ENCODE measurements at regions not wholly inside any gene's neighbourhood (a gene's known extent, or its start where the extent isn't known, plus 50 kb on each side); places are given as distances from the start of the nearest gene placed in this dataset.
"Not testable (repeated sequence)": the region's sequence is repeated elsewhere in the genome, so short reads cannot be mapped to it uniquely, and the experiment has no call there.

- DNase-seq (ENCODE audit: low spot score); intact Hi-C loops (cut with DNase I): not testable (repeated sequence)
Measured at GRCh38 chr9:724461-724860, 117.0 kb upstream of the DMRT1 start.

- intact Hi-C loops (cut with DNase I) = no loop called here
- DNase-seq (ENCODE audit: low spot score) = no peak
Measured at GRCh38 chr9:726005-726404, 115.5 kb upstream of the DMRT1 start.

- no peak for DNase-seq (ENCODE audit: low spot score)
- intact Hi-C loops (cut with DNase I) = no loop called here
Measured at GRCh38 chr9:727767-728166, 113.7 kb upstream of the DMRT1 start.

- DNase-seq (ENCODE audit: low spot score) = no peak
- intact Hi-C loops (cut with DNase I) = no loop called here
Measured at GRCh38 chr9:728535-728934, 113.0 kb upstream of the DMRT1 start.

- intact Hi-C loops (cut with DNase I) = no loop called here
- no peak for DNase-seq (ENCODE audit: low spot score)
Measured at GRCh38 chr9:731474-731873, 110.0 kb upstream of the DMRT1 start.

GRCh38 chr9:734831-735511 lies 106.5 kb upstream of the DMRT1 start:
- intact Hi-C loops (cut with DNase I) = loop anchor here (5.0 kb wide), 1 partner anchor 38 kb away; no protein-coding TSS in a partner anchor
- DNase-seq (ENCODE audit: low spot score) = no peak

- intact Hi-C loops (cut with DNase I) = loop anchor here (5.0 kb wide), 1 partner anchor 40 kb away; no protein-coding TSS in a partner anchor
- no peak for DNase-seq (ENCODE audit: low spot score)
Measured at GRCh38 chr9:737400-738120, 103.9 kb upstream of the DMRT1 start.

GRCh38 chr9:738209-738915 lies 103.1 kb upstream of the DMRT1 start:
- DNase-seq (ENCODE audit: low spot score) = peak; percentile 81
- intact Hi-C loops (cut with DNase I) = loop anchor here (5.0 kb wide), 1 partner anchor 41 kb away; no protein-coding TSS in a partner anchor

- intact Hi-C loops (cut with DNase I) = loop anchor here (5.0 kb wide), 1 partner anchor 42 kb away; no protein-coding TSS in a partner anchor
- DNase-seq (ENCODE audit: low spot score) = no peak
Measured at GRCh38 chr9:739362-739761, 102.1 kb upstream of the DMRT1 start.

- intact Hi-C loops (cut with DNase I) = no loop called here
- no peak for DNase-seq (ENCODE audit: low spot score)
Measured at GRCh38 chr9:740221-740620, 101.3 kb upstream of the DMRT1 start.

- intact Hi-C loops (cut with DNase I) = no loop called here
- no peak for DNase-seq (ENCODE audit: low spot score)
Measured at GRCh38 chr9:742104-742503, 99.4 kb upstream of the DMRT1 start.

- DNase-seq (ENCODE audit: low spot score) = no peak
- intact Hi-C loops (cut with DNase I) = no loop called here
Measured at GRCh38 chr9:742914-743589, 98.4 kb upstream of the DMRT1 start.

GRCh38 chr9:744046-744712 lies 97.3 kb upstream of the DMRT1 start:
- intact Hi-C loops (cut with DNase I) = no loop called here
- no peak for DNase-seq (ENCODE audit: low spot score)

- peak; percentile 82 for DNase-seq (ENCODE audit: low spot score)
- intact Hi-C loops (cut with DNase I) = no loop called here
Measured at GRCh38 chr9:744790-745484, 96.6 kb upstream of the DMRT1 start.

GRCh38 chr9:745761-746380 lies 95.6 kb upstream of the DMRT1 start:
- intact Hi-C loops (cut with DNase I) = no loop called here
- no peak for DNase-seq (ENCODE audit: low spot score)

GRCh38 chr9:746661-747434 lies 94.6 kb upstream of the DMRT1 start:
- intact Hi-C loops (cut with DNase I) = no loop called here

GRCh38 chr9:747567-747966 lies 93.9 kb upstream of the DMRT1 start:
- intact Hi-C loops (cut with DNase I) = no loop called here
- no peak for DNase-seq (ENCODE audit: low spot score)

More at GRCh38 chr9:746661-747434, 94.6 kb upstream of the DMRT1 start:
- DNase-seq (ENCODE audit: low spot score) = no peak
